AG09319 (cell line): ENCODE measurements at regions not wholly inside any gene's neighbourhood (a gene's known extent, or its start where the extent isn't known, plus 50 kb on each side); places are given as distances from the start of the nearest gene placed in this dataset.

Source experiments
- DNase-seq: peaks from one replicate; pipeline ENCODE4 v3.0.0-alpha.2; 2010; ENCODE audit warnings: low read depth; ENCODE audit errors: extremely low read depth
- CTCF ChIP-seq: IDR thresholded peaks from 2 replicates; pipeline ENCODE4 v1.5.1; 2011; ENCODE audit warnings: low read depth, mild to moderate bottlenecking, inconsistent platforms, low read length, moderate library complexity

- TF ChIP-seq CTCF: no peak
Measured at GRCh38 chr12:125688881-125689280, 623.6 kb downstream of the AACS start.

GRCh38 chr12:125689576-125690410 is 624.6 kb downstream of the AACS start:
- no peak for TF ChIP-seq CTCF
- DNase-seq: no peak

More at GRCh38 chr12:125688881-125689280, 623.6 kb downstream of the AACS start:
- no peak for DNase-seq

GRCh38 chr12:125690841-125691240 is 625.6 kb downstream of the AACS start:
- TF ChIP-seq CTCF: no peak
- DNase-seq: no peak

- no peak for DNase-seq
- no peak for TF ChIP-seq CTCF
Measured at GRCh38 chr12:125696054-125696453, 630.8 kb downstream of the AACS start.

GRCh38 chr12:125704803-125705202 is 639.6 kb downstream of the AACS start:
- DNase-seq: no peak
- TF ChIP-seq CTCF: no peak

- DNase-seq: no peak
- no peak for TF ChIP-seq CTCF
Measured at GRCh38 chr12:125720961-125721360, 655.7 kb downstream of the AACS start.

GRCh38 chr12:125734137-125734536 is 668.9 kb downstream of the AACS start:
- TF ChIP-seq CTCF: no peak
- DNase-seq: no peak
